Astrocyte of the spinal cord (primary cell): ENCODE measurements at regions not wholly inside any gene's neighbourhood (a gene's known extent, or its start where the extent isn't known, plus 50 kb on each side); places are given as distances from the start of the nearest gene placed in this dataset.

Source experiments
- DNase-seq: peaks from one replicate; pipeline ENCODE4 v3.0.0; 2011; ENCODE audit warnings: low read depth, low spot score
- H3K4me3 ChIP-seq: 2 replicates; pipeline ENCODE4 v1.5.1; 2011; ENCODE audit warnings: low read depth, mild to moderate bottlenecking, low read length, moderate library complexity
- in situ Hi-C: cut with HindIII; loops from 2 replicates; pipeline ENCODE4 v1.10.0; 2017; ENCODE audit warnings: low sequenced_read_pairs
- TF ChIP-seq, protein P1 (sequence below): IDR thresholded peaks from 2 replicates; pipeline ENCODE4 v1.5.1; 2012; ENCODE audit warnings: low read depth, mild to moderate bottlenecking, low read length, inconsistent platforms

GRCh38 chr1:63108206-63108605, 214.2 kb upstream of the FOXD3 start:
- TF ChIP-seq, protein P1, sequence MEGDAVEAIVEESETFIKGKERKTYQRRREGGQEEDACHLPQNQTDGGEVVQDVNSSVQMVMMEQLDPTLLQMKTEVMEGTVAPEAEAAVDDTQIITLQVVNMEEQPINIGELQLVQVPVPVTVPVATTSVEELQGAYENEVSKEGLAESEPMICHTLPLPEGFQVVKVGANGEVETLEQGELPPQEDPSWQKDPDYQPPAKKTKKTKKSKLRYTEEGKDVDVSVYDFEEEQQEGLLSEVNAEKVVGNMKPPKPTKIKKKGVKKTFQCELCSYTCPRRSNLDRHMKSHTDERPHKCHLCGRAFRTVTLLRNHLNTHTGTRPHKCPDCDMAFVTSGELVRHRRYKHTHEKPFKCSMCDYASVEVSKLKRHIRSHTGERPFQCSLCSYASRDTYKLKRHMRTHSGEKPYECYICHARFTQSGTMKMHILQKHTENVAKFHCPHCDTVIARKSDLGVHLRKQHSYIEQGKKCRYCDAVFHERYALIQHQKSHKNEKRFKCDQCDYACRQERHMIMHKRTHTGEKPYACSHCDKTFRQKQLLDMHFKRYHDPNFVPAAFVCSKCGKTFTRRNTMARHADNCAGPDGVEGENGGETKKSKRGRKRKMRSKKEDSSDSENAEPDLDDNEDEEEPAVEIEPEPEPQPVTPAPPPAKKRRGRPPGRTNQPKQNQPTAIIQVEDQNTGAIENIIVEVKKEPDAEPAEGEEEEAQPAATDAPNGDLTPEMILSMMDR, result no peak
- DNase-seq, result peak; percentile 53
- in situ Hi-C loops, result no loop called here
- H3K4me3 ChIP-seq, result no peak overlapping the region

- TF ChIP-seq, protein P1, result no peak
- peak; percentile 96 for DNase-seq
- no peak overlapping the region for H3K4me3 ChIP-seq
- in situ Hi-C loops, result no loop called here
Measured at GRCh38 chr1:63112155-63112900, 210.0 kb upstream of the FOXD3 start.

GRCh38 chr1:63115527-63115926, 206.8 kb upstream of the FOXD3 start:
- in situ Hi-C loops, result no loop called here
- no peak for DNase-seq
- TF ChIP-seq, protein P1, result no peak
- no peak overlapping the region for H3K4me3 ChIP-seq

DNA sequence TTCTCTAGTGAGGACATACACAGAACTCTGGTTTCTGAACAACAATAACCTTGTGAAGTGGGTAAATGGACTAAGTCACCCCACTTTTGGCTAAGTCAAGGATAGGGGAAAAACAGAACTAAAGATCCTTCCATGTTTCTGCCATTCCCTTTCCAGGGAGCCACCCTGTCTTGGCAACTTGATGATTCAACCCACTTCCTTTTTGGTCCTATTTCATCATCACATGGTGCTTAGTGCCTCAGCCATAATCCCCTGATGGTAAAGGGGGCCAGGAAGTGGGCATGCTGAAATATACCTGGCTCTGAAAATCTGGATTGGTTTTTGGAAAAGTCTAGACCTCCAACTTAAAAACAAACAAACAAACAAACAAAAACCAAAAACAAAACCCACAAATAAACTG, 206.4 kb upstream of the FOXD3 start:
- in situ Hi-C loops, result no loop called here
- H3K4me3 ChIP-seq, result no peak overlapping the region
- TF ChIP-seq, protein P1, result no peak
- DNase-seq, result no peak

DNA sequence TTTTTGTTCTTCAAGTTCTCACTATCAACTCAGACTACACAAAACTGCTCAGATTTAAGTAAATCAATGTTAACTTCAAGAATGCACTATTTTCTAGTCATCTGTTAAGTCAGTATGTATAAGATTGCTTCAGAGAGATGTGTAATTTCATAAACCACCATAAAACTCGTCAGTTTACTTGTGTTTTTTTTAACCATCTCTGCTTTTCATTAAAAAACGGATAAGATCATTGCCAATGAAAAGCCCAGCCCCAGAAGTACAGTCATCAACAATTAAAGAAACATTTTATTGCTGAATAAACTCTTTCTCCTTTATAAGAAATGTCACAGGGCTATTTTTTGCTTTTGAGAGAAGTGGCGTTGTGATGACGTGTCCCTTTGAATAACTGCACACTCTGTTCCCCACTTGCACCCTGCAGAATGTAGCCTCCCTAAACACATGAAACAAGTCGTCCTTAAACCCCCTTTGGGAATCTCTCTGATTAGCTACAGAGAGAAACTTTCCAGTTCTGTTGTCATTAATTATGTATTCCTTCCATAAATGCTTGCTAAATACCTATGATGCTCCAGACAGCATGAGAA, 202.7 kb upstream of the FOXD3 start:
- H3K4me3 ChIP-seq, result no peak overlapping the region
- TF ChIP-seq, protein P1, result no peak
- in situ Hi-C loops, result no loop called here
- DNase-seq, result no peak

DNA sequence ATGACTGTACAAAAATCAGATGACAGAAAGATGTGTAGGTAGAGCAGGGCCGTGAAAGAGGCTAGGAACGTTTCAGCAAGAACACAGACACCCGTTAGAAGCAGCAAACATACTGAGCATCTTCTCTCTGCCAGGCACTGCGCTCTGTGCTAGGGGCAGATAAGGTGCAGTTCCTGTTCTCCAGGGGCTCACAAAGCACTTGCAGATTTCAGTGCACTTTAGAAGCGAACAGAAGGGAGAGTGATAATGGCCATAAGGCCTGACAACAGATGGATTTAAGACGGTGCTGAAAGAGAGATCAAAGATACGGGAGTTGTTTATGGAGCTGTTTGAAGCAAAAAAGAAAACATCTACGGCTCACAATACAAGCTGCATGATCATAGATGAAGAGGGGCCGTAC, 200.3 kb upstream of the FOXD3 start:
- in situ Hi-C loops, result no loop called here
- TF ChIP-seq, protein P1, result no peak
- no peak for DNase-seq
- H3K4me3 ChIP-seq, result no peak overlapping the region
